ENCODE measurements at regions not wholly inside any gene's neighbourhood (a gene's known extent, or its start where the extent isn't known, plus 50 kb on each side); places are given as distances from the start of the nearest gene placed in this dataset.
"Not testable (repeated sequence)": the region's sequence is repeated elsewhere in the genome, so short reads cannot be mapped to it uniquely, and the experiment has no call there.

DNA sequence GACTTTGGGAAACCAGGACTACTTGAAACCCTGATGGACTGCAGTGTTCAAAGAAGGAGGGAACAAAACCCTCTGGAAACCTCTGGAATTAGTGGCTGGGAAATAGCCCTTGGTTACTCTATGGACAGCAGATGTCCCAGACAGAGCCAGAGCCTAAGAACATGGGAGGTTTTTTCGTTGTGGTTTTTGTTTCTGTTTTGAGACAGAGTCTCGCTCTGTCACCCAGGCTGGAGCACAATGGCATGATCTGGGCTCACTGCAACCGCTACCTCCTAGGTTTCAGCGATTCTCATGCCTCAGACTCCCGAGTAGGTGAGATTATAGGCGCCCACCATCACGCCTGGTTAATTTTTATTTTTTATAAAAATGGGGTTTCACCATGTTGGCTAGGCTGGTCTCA, 1378.7 kb downstream of the AACS start:
- no peak overlapping the region for H3K9ac ChIP-seq (ENCODE audit: low read depth, low read length)
- no peak overlapping the region for H3K27ac ChIP-seq (ENCODE audit: low read length)

DNA sequence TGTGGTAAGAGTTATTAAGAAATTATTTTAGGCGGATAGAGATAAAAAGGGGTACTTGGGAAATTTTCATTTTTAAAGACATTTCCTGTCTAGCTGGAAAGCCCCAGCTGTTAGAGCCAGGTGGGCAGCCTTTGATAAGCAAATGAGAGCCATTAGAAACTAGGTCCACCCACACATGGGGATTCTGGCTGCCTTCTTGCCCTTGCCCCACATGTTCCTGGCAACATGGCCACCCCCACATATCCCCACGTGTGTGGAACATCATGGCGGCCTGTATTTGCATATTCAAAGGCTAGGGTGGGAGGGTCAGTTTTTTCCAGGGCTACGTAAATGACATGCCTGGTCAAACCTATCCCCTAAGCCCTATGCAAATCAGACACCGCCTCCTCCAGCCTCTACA, 1382.1 kb downstream of the AACS start:
- no peaks in the 10 kb centered on the region for H3K27me3 ChIP-seq (ENCODE audit: insufficient read depth, low read length)

More for the DNA sequence above, 1378.7 kb downstream of the AACS start:
- Histone ChIP-seq H3K36me3 (ENCODE audit: insufficient read depth, low read depth, low read length) (no peaks in the 10 kb centered on the region), H3K27me3 (ENCODE audit: insufficient read depth, low read length) (no peaks in the 10 kb centered on the region), H3K4me1 (ENCODE audit: insufficient read depth, low read length) (no peaks in the 10 kb centered on the region; the same call in 1 of the 2 replicates), H3K4me3 (ENCODE audit: low read length) (no peak overlapping the region), H3K9me3 (ENCODE audit: insufficient read depth, low read depth, low read length) (peaks cover 5% of the 10 kb centered on the region; the same call in 1 of the 2 replicates)

DNA sequence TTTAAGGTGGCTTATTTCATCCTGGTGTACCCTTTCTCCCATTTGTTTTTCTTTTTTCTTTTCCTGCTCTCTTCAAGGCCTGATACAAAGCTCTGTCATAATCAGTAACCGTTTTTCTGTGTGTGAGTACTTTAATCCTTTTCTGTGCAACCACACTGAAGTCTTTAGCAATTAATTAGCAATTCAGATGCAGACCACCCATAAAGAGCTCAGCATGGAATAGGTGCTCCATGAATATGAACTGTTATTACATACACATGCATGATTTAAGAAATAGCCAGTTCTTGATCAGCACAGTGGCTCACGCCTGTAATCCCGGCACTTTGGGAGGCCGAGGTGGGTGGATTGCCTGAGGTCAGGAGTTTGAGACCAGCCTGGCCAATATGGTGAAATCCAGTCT, 1386.6 kb downstream of the AACS start:
- Histone ChIP-seq H3K27ac (ENCODE audit: low read length) (no peak overlapping the region), H3K9me3 (ENCODE audit: insufficient read depth, low read depth, low read length) (peaks cover 5% of the 10 kb centered on the region; the same call in 1 of the 2 replicates), H3K36me3 (ENCODE audit: insufficient read depth, low read depth, low read length) (no peaks in the 10 kb centered on the region), H3K27me3 (ENCODE audit: insufficient read depth, low read length) (no peaks in the 10 kb centered on the region), H3K9ac (ENCODE audit: low read depth, low read length) (no peak overlapping the region), H3K4me3 (ENCODE audit: low read length) (no peak overlapping the region), H3K4me1 (ENCODE audit: insufficient read depth, low read length) (peaks cover 7% of the 10 kb centered on the region; the same call in 1 of the 2 replicates)

More for the DNA sequence above, 1382.1 kb downstream of the AACS start:
- H3K4me1 ChIP-seq (ENCODE audit: insufficient read depth, low read length) = no peaks in the 10 kb centered on the region; the same call in 1 of the 2 replicates
- H3K9me3 ChIP-seq (ENCODE audit: insufficient read depth, low read depth, low read length) = peaks cover 5% of the 10 kb centered on the region; the same call in 1 of the 2 replicates
- H3K4me3 ChIP-seq (ENCODE audit: low read length) = no peak overlapping the region
- no peak overlapping the region for H3K27ac ChIP-seq (ENCODE audit: low read length)
- H3K9ac ChIP-seq (ENCODE audit: low read depth, low read length) = no peak overlapping the region
- H3K36me3 ChIP-seq (ENCODE audit: insufficient read depth, low read depth, low read length) = no peaks in the 10 kb centered on the region

DNA sequence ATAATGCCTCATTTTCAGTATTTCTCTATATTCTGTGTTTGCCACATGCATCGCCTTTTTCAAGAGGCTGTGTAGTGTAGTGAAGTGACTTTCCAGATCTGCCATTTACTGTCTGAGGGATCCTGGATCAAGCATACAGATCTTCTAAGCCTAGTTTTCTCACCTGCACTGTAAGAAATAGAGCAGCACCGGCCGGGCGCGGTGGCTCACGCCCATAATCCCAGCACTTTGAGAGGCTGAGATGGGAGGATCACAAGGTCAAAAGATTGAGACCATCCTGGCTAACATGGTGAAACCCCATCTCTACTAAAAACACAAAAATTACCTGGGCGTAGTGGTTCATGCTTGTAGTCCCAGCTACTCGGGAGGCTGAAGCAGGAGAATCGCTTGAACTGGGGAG, 1387.5 kb downstream of the AACS start:
- not testable (repeated sequence) for H3K9me3 ChIP-seq (ENCODE audit: insufficient read depth, low read depth, low read length)

DNA sequence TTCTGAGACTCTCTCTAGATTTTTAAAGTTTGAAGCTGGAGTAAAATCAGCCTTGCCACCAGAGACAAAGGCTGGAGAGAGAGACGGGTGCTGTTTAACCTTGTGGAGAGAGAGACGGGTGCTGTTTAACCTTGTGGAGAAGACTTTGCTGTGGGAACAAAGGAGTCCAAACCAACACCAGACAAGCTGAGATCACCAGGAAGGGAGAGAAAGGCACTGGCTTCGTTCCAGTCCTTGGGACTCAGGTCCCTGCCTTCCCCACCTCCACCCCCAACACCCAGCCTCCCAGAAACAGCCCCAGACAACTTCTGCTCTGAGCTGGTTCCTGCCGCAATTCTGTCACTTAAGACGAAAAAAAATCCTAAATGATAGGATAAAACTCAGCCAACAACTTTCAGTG, 1389.3 kb downstream of the AACS start:
- Histone ChIP-seq H3K9me3 (ENCODE audit: insufficient read depth, low read depth, low read length) (no peaks in the 10 kb centered on the region), H3K27me3 (ENCODE audit: insufficient read depth, low read length) (no peaks in the 10 kb centered on the region), H3K36me3 (ENCODE audit: insufficient read depth, low read depth, low read length) (no peaks in the 10 kb centered on the region), H3K4me3 (ENCODE audit: low read length) (no peak overlapping the region), H3K4me1 (ENCODE audit: insufficient read depth, low read length) (peaks cover 7% of the 10 kb centered on the region; the same call in 1 of the 2 replicates), H3K27ac (ENCODE audit: low read length) (peak overlapping the region; percentile 70), H3K9ac (ENCODE audit: low read depth, low read length) (peak overlapping the region; percentile 77; the same call in 1 of the 2 replicates)

More for the DNA sequence above, 1387.5 kb downstream of the AACS start:
- not testable (repeated sequence) for H3K9ac ChIP-seq (ENCODE audit: low read depth, low read length); H3K27ac ChIP-seq (ENCODE audit: low read length); H3K27me3 ChIP-seq (ENCODE audit: insufficient read depth, low read length); H3K36me3 ChIP-seq (ENCODE audit: insufficient read depth, low read depth, low read length); H3K4me3 ChIP-seq (ENCODE audit: low read length); H3K4me1 ChIP-seq (ENCODE audit: insufficient read depth, low read length)

DNA sequence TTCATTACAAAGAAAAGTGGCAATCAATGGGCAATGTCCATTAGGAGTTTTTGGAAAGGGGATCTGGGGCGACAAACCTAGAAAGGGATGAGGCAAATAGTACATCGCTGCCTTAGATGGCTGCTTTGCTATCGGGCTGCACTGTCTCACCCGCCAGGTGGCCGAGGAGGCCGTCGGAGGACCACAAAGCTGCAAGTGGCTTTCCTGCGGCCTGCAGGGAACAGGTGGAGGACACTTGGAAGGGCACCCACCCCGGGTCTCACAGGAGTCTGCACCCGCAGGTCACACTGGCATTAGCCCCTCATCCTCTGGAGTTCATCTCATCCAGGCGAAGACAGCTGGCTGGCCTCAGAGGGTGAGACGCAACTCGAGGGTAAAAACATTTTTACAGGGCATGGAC, 1392.5 kb downstream of the AACS start:
- H3K4me3 ChIP-seq (ENCODE audit: low read length) = no peak overlapping the region
- no peak overlapping the region for H3K27ac ChIP-seq (ENCODE audit: low read length)
- no peaks in the 10 kb centered on the region for H3K27me3 ChIP-seq (ENCODE audit: insufficient read depth, low read length)
- no peaks in the 10 kb centered on the region for H3K36me3 ChIP-seq (ENCODE audit: insufficient read depth, low read depth, low read length)
- no peak overlapping the region for H3K9ac ChIP-seq (ENCODE audit: low read depth, low read length)
- peaks cover 7% of the 10 kb centered on the region; the same call in 1 of the 2 replicates for H3K4me1 ChIP-seq (ENCODE audit: insufficient read depth, low read length)
- H3K9me3 ChIP-seq (ENCODE audit: insufficient read depth, low read depth, low read length) = no peaks in the 10 kb centered on the region

DNA sequence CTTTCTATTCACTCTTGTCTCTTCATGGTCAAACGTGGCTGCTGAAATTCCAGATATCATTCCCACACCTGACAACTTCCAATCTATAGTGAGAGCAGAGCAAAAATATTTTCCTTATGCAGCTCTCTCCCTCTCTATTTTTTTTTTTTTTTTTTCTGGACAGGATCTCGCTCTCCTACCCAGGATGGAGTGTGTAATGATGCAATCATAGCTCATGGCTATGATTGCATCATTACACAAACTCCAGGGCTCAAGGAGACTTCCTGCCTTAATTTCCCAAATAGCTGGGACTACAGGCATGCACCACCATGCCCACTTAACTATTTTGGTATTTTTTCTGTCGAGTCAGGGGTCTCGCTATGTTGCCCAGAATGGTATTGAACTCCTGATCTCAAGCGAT, 1398.9 kb downstream of the AACS start:
- no peaks in the 10 kb centered on the region for H3K9me3 ChIP-seq (ENCODE audit: insufficient read depth, low read depth, low read length)
- H3K27me3 ChIP-seq (ENCODE audit: insufficient read depth, low read length) = no peaks in the 10 kb centered on the region
- no peaks in the 10 kb centered on the region for H3K36me3 ChIP-seq (ENCODE audit: insufficient read depth, low read depth, low read length)
- H3K27ac ChIP-seq (ENCODE audit: low read length) = no peak overlapping the region
- no peak overlapping the region for H3K9ac ChIP-seq (ENCODE audit: low read depth, low read length)
- no peaks in the 10 kb centered on the region for H3K4me1 ChIP-seq (ENCODE audit: insufficient read depth, low read length)
- no peak overlapping the region for H3K4me3 ChIP-seq (ENCODE audit: low read length)

DNA sequence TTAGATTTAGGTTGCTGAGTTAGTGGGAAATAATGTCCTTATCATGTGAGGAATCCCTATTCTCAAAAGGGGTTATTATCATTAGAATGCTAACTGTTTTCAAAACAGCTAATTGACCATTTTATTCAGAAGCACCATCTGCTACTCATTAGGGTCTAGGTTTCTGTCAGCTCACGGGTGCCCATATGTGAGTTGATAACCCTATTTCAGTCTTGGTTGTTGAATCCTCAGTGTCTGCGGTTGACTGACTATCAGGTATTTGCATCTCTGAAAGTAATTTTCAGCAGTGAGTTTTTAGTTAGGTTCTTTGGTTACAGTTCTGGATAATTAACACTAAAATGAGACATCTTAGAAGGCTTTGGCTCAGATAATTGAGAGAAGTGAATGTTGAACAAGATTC, 1404.0 kb downstream of the AACS start:
- Histone ChIP-seq H3K4me1 (ENCODE audit: insufficient read depth, low read length) (no peaks in the 10 kb centered on the region), H3K9me3 (ENCODE audit: insufficient read depth, low read depth, low read length) (no peaks in the 10 kb centered on the region), H3K27me3 (ENCODE audit: insufficient read depth, low read length) (no peaks in the 10 kb centered on the region), H3K4me3 (ENCODE audit: low read length) (no peak overlapping the region), H3K27ac (ENCODE audit: low read length) (no peak overlapping the region), H3K9ac (ENCODE audit: low read depth, low read length) (no peak overlapping the region), H3K36me3 (ENCODE audit: insufficient read depth, low read depth, low read length) (no peaks in the 10 kb centered on the region)

DNA sequence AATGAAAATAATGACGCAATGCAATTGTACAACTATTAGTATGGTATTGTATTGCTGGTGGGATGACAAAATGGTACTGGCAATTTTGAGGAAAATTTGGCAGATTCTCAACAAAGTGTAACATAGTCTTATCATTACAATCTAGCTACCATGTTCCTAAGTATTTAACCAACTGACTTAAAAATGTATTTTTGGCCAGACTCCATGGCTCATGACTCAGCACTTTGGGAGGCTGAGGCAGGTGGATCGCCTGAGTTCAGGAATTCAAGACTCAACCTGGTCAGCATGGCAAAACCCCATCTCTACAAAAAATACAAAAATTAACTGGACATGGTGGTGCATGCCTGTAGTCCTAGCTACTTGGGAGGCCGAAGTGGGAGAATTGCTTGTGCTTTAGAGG, 1409.5 kb downstream of the AACS start:
- Histone ChIP-seq H3K4me3 (ENCODE audit: low read length) (no peak overlapping the region), H3K27ac (ENCODE audit: low read length) (no peak overlapping the region), H3K9me3 (ENCODE audit: insufficient read depth, low read depth, low read length) (no peaks in the 10 kb centered on the region; the same call in 1 of the 2 replicates), H3K36me3 (ENCODE audit: insufficient read depth, low read depth, low read length) (no peaks in the 10 kb centered on the region), H3K4me1 (ENCODE audit: insufficient read depth, low read length) (no peaks in the 10 kb centered on the region), H3K27me3 (ENCODE audit: insufficient read depth, low read length) (no peaks in the 10 kb centered on the region), H3K9ac (ENCODE audit: low read depth, low read length) (no peak overlapping the region)

DNA sequence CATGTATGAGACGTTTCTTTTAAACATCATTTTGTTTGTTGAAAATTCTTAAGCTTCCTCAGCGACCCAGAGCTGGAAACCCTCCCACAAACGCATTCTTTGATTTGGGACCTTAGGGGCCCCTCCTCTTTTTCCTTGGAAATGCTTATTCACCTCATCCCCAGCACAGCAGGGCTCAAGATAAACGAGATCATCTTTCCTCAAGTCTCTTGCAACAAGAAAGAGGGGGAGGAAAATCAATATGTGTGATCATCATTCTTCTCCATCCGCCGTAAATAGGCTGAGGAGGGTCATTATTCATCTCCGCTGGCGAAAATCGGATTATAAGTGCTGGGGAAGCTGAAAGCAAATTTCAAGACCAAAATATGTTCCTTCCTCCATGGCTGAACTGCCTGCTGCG, 1415.2 kb downstream of the AACS start:
- Histone ChIP-seq H3K27me3 (ENCODE audit: insufficient read depth, low read length) (no peaks in the 10 kb centered on the region), H3K4me1 (ENCODE audit: insufficient read depth, low read length) (peaks cover 9% of the 10 kb centered on the region; the same call in 1 of the 2 replicates)

DNA sequence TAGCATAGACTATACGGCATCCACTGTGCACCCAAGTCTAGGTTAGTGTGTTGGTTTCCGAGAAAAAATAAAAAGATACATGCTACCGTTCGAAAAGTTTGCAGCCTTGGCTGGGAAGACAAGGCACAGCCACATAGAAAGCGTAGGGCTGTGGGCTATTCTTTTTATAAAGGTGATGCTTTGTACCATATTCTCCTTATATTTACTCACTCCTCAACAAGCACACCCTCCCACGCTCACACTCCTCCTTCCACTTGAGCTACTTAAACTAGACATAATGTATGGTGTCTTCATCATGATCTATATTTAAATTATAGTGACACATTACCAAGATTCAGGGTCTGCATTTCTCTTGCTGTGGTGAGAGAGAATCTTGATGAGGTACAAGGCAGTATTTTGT, 1416.5 kb downstream of the AACS start:
- Histone ChIP-seq H3K27me3 (ENCODE audit: insufficient read depth, low read length) (no peaks in the 10 kb centered on the region), H3K9me3 (ENCODE audit: insufficient read depth, low read depth, low read length) (no peaks in the 10 kb centered on the region), H3K4me3 (ENCODE audit: low read length) (no peak overlapping the region), H3K4me1 (ENCODE audit: insufficient read depth, low read length) (peaks cover 9% of the 10 kb centered on the region; the same call in 1 of the 2 replicates), H3K36me3 (ENCODE audit: insufficient read depth, low read depth, low read length) (no peaks in the 10 kb centered on the region), H3K9ac (ENCODE audit: low read depth, low read length) (no peak overlapping the region), H3K27ac (ENCODE audit: low read length) (no peak overlapping the region)

More for the DNA sequence above, 1415.2 kb downstream of the AACS start:
- H3K9ac ChIP-seq (ENCODE audit: low read depth, low read length) = peak overlapping the region; percentile 43; the same call in 1 of the 2 replicates
- no peak overlapping the region for H3K27ac ChIP-seq (ENCODE audit: low read length)
- H3K9me3 ChIP-seq (ENCODE audit: insufficient read depth, low read depth, low read length) = no peaks in the 10 kb centered on the region
- H3K4me3 ChIP-seq (ENCODE audit: low read length) = peak overlapping the region; percentile 19; the same call in 1 of the 2 replicates
- H3K36me3 ChIP-seq (ENCODE audit: insufficient read depth, low read depth, low read length) = no peaks in the 10 kb centered on the region

DNA sequence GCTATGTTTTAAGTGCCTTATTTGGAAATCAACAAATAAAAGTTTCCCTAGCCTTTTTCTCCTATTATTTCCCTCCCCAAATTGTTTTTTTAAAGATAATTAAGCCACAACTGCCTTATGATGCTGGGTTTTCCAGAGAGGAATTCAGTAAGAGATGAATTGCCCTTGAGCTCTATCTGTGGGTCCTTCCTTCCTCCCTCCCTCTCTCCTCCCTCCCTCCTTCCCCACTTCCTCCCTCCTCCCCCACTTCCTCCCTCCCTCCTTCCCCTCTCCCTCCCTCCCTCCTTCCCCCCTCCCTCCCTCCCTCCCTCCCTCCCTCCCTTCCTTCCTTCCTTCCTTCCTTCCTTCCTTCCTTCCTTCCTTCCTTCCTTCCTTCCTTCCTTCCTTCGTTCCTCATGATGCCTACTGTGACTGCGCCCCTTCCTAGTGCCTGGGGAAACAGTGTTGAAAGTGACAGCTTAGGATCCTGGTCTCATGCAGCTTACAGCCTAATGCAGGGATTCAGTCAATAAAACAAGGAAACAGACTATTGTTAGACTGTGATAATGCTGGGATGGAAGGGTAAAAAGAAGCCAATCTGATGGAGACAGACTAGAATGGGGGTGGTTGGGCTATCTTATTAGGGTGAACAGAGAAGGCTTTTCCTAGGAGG, 1417.1 kb downstream of the AACS start:
- Histone ChIP-seq H3K9ac (ENCODE audit: low read depth, low read length) (no peak overlapping the region), H3K9me3 (ENCODE audit: insufficient read depth, low read depth, low read length) (no peaks in the 10 kb centered on the region), H3K36me3 (ENCODE audit: insufficient read depth, low read depth, low read length) (no peaks in the 10 kb centered on the region), H3K27ac (ENCODE audit: low read length) (no peak overlapping the region), H3K4me1 (ENCODE audit: insufficient read depth, low read length) (peaks cover 9% of the 10 kb centered on the region; the same call in 1 of the 2 replicates), H3K4me3 (ENCODE audit: low read length) (no peak overlapping the region), H3K27me3 (ENCODE audit: insufficient read depth, low read length) (no peaks in the 10 kb centered on the region)

Measured in iPS-20b (cell line).